Endodermal cell (in vitro differentiated cells): ENCODE measurements at regions not wholly inside any gene's neighbourhood (a gene's known extent, or its start where the extent isn't known, plus 50 kb on each side); places are given as distances from the start of the nearest gene placed in this dataset.

Experiments used
- DNase-seq: peaks from one replicate; pipeline ENCODE4 v3.0.0-alpha.2; 2017
- H3K27ac ChIP-seq: 2 replicates; pipeline ENCODE4 v1.5.1; 2013; ENCODE audit warnings: mild to moderate bottlenecking, low read depth, low read length, moderate library complexity
- H3K27me3 ChIP-seq: 2 replicates; pipeline ENCODE4 v1.6.1; 2013; ENCODE audit warnings: mild to moderate bottlenecking, low read length, moderate library complexity; ENCODE audit not compliant: insufficient read depth, control insufficient read depth, poor library complexity, severe bottlenecking
- H3K36me3 ChIP-seq: 2 replicates; pipeline ENCODE4 v1.7.0; 2013; ENCODE audit warnings: mild to moderate bottlenecking, low read length, moderate library complexity; ENCODE audit not compliant: control insufficient read depth, insufficient read depth
- H3K4me1 ChIP-seq: one replicate; pipeline ENCODE4 v1.7.0; 2013; ENCODE audit warnings: low read length; ENCODE audit not compliant: control insufficient read depth, insufficient read depth
- H3K4me3 ChIP-seq: 2 replicates; pipeline ENCODE4 v1.5.1; 2013; ENCODE audit warnings: mild to moderate bottlenecking, low read length, moderate library complexity
- H3K9ac ChIP-seq: 2 replicates; pipeline ENCODE4 v1.6.1; 2013; ENCODE audit warnings: mild to moderate bottlenecking, low read length, moderate library complexity; ENCODE audit not compliant: poor library complexity, severe bottlenecking; ENCODE audit errors: extremely low read depth
- H3K9me3 ChIP-seq: 2 replicates; pipeline ENCODE4 v1.6.1; 2013; ENCODE audit warnings: mild to moderate bottlenecking, low read length, moderate library complexity; ENCODE audit not compliant: control insufficient read depth
- H3K27ac Mint-ChIP-seq: 2 replicates; pipeline ENCODE4 v1.8.0; 2020; ENCODE audit warnings: mixed read lengths
- H3K27me3 Mint-ChIP-seq: 2 replicates; pipeline ENCODE4 v1.8.0; 2021; ENCODE audit warnings: mild to moderate bottlenecking, mixed read lengths; ENCODE audit not compliant: insufficient read depth
- H3K36me3 Mint-ChIP-seq: 2 replicates; pipeline ENCODE4 v1.8.0; 2020; ENCODE audit warnings: low read depth, mixed read lengths
- H3K4me1 Mint-ChIP-seq: 2 replicates; pipeline ENCODE4 v1.8.0; 2020; ENCODE audit warnings: mixed read lengths
- H3K4me3 Mint-ChIP-seq: 2 replicates; pipeline ENCODE4 v1.8.0; 2020; ENCODE audit warnings: mild to moderate bottlenecking, moderate library complexity, mixed read lengths
- H3K9me3 Mint-ChIP-seq: 2 replicates; pipeline ENCODE4 v1.8.0; 2020; ENCODE audit warnings: mild to moderate bottlenecking, mixed read lengths
- WGBS, 2 experiments: methylation state at CpG; one replicate each; pipeline versions ENCODE4 v1.1.5 to v1.1.7; 2013; ENCODE audit warnings: missing lambda C conversion rate in 2 of 2, mixed read lengths in 1 of 2; ENCODE audit not compliant: insufficient coverage in 1 of 2, insufficient read length in 1 of 2; 5-methylcytosine and 5-hydroxymethylcytosine counted together
- TF ChIP-seq, protein P1 (sequence below): fragments of 200-600 bp; sonication (generic); conservative IDR thresholded peaks from 2 replicates; pipeline ENCODE4 v1.5.0; 2021; ENCODE audit warnings: antibody characterized with exemption, mild to moderate bottlenecking

DNA sequence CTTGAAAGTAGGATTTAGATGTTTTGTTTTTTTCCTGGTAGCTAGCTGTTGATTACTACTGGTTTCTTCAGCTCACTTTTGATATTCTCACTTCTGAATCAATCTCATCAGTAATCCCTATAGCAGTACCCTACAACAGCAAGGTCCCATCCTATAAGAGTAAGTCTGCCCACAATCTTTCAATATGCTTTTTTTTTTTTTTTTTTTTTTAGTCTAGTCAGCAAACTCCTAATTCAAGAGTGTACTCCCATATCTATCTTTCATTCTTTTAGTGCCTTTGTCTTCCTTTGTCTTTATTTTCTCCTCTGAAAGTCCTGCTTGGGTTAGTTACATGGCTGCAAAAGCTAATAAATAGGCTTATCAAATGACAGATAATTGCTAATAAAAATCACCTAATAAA is 362.4 kb upstream of the RIOK2 start:
- H3K9me3 ChIP-seq = no peaks in the 10 kb centered on the region
- TF ChIP-seq, protein P1, sequence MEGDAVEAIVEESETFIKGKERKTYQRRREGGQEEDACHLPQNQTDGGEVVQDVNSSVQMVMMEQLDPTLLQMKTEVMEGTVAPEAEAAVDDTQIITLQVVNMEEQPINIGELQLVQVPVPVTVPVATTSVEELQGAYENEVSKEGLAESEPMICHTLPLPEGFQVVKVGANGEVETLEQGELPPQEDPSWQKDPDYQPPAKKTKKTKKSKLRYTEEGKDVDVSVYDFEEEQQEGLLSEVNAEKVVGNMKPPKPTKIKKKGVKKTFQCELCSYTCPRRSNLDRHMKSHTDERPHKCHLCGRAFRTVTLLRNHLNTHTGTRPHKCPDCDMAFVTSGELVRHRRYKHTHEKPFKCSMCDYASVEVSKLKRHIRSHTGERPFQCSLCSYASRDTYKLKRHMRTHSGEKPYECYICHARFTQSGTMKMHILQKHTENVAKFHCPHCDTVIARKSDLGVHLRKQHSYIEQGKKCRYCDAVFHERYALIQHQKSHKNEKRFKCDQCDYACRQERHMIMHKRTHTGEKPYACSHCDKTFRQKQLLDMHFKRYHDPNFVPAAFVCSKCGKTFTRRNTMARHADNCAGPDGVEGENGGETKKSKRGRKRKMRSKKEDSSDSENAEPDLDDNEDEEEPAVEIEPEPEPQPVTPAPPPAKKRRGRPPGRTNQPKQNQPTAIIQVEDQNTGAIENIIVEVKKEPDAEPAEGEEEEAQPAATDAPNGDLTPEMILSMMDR = no peak
- H3K27me3 Mint-ChIP-seq = no peaks in the 10 kb centered on the region
- H3K4me1 Mint-ChIP-seq = peaks cover 15% of the 10 kb centered on the region
- H3K36me3 ChIP-seq = no peaks in the 10 kb centered on the region
- no peak overlapping the region for H3K27ac Mint-ChIP-seq
- DNase-seq = no peak
- no peak overlapping the region for H3K4me3 Mint-ChIP-seq
- no peak overlapping the region for H3K4me3 ChIP-seq
- H3K4me1 ChIP-seq = no peaks in the 10 kb centered on the region
- no peak overlapping the region for H3K9ac ChIP-seq
- peaks cover 16% of the 10 kb centered on the region for H3K9me3 Mint-ChIP-seq
- no peaks in the 10 kb centered on the region for H3K36me3 Mint-ChIP-seq
- H3K27me3 ChIP-seq = no peaks in the 10 kb centered on the region
- H3K27ac ChIP-seq = no peak overlapping the region

DNA sequence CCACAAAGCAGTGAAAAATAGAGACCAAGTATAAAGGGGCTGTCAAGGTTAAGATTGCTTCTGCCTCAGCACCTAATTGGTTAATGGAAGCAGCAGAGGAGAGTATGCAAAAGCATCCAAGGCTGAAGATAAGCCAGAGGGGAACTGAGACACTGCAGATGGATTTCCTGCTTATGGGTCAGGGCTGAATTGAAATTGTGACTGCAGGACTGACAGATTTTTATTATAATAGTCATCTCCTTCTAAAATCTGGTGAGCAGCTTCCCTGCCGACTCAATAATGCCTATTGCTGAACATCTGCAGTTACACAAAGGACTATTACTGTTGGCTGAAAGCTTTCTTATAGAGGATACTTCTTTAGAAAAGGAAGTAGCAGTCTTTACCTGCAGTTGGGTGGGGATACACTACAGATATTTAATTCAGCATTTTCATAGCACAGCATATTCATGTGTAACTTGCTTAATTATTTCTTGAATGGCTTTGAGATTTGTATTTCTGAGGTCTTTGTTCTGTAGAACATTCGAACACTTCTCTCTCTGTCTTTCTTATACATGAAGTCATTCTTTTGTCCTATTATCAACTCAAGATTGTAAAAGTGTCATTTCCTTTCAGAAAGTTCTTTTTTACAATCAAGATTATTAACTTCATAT is 363.0 kb upstream of the RIOK2 start:
- peaks cover 12% of the 10 kb centered on the region for H3K9me3 Mint-ChIP-seq
- no peaks in the 10 kb centered on the region for H3K4me1 ChIP-seq
- H3K4me1 Mint-ChIP-seq = peaks cover 15% of the 10 kb centered on the region
- no peak overlapping the region for H3K9ac ChIP-seq
- H3K4me3 ChIP-seq = no peak overlapping the region
- H3K27me3 Mint-ChIP-seq = no peaks in the 10 kb centered on the region
- no peaks in the 10 kb centered on the region for H3K36me3 ChIP-seq
- no peaks in the 10 kb centered on the region for H3K27me3 ChIP-seq
- H3K36me3 Mint-ChIP-seq = no peaks in the 10 kb centered on the region
- H3K9me3 ChIP-seq = no peaks in the 10 kb centered on the region
- DNase-seq = no peak
- no peak overlapping the region for H3K4me3 Mint-ChIP-seq
- TF ChIP-seq, protein P1 = no peak
- no peak overlapping the region for H3K27ac ChIP-seq
- no peak overlapping the region for H3K27ac Mint-ChIP-seq
- WGBS, 2 experiments = 91% methylated on average over 2 of the region's 2 CpGs; no CpG with 5 or more reads in 1 of the 2 experiments

DNA sequence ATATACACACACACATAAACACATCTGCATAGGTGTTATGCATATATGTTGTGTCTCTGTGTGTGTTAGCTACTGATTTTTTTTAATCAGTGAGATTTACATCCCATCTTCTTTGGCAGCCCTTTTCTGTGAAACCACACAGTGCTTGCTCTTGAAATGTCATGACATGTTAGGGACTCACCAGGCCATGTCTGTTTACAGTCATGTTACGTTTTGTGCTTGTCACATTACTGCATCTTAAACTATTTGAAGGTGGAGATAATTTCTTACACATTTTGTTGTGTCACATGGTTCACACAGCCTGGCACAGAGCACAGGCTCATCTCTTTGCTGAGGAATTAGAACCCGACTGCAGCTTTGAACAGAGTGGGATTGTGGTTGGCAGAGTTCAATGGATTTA is 364.4 kb upstream of the RIOK2 start:
- TF ChIP-seq, protein P1 = no peak
- Histone ChIP-seq H3K9ac (no peak overlapping the region), H3K9me3 (peaks cover 5% of the 10 kb centered on the region), H3K27ac (no peak overlapping the region), H3K4me1 (no peaks in the 10 kb centered on the region), H3K4me3 (no peak overlapping the region), H3K36me3 (no peaks in the 10 kb centered on the region), H3K27me3 (no peaks in the 10 kb centered on the region)
- no peak overlapping the region for H3K4me3 Mint-ChIP-seq
- peaks cover 8% of the 10 kb centered on the region for H3K9me3 Mint-ChIP-seq
- DNase-seq = no peak
- WGBS, 2 experiments = 95 to 100% methylated on average over 1 to 2 of the region's 2 CpGs
- no peaks in the 10 kb centered on the region for H3K36me3 Mint-ChIP-seq
- H3K27me3 Mint-ChIP-seq = no peaks in the 10 kb centered on the region
- no peak overlapping the region for H3K27ac Mint-ChIP-seq
- peaks cover 15% of the 10 kb centered on the region for H3K4me1 Mint-ChIP-seq
